Osteoblast (primary cell): ENCODE measurements at regions not wholly inside any gene's neighbourhood (a gene's known extent, or its start where the extent isn't known, plus 50 kb on each side); places are given as distances from the start of the nearest gene placed in this dataset.

ENCODE experiments used
- DNase-seq: peaks from one replicate; pipeline ENCODE4 v3.0.0; 2011; ENCODE audit warnings: low spot score, mixed read lengths; ENCODE audit not compliant: insufficient read length; ENCODE audit errors: missing footprints
- H2AFZ ChIP-seq: 2 replicates; pipeline ENCODE4 v1.6.0; 2011; ENCODE audit warnings: mild to moderate bottlenecking, low read length
- H3K27ac ChIP-seq: 2 replicates; pipeline ENCODE4 v1.5.1; 2011; ENCODE audit warnings: mild to moderate bottlenecking, low read depth, low read length, moderate library complexity
- H3K27me3 ChIP-seq: 2 replicates; pipeline ENCODE4 v1.6.0; 2012; ENCODE audit warnings: mild to moderate bottlenecking, control low read depth, inconsistent platforms, low read length, moderate library complexity; ENCODE audit not compliant: insufficient read depth
- H3K36me3 ChIP-seq: 2 replicates; pipeline ENCODE4 v1.5.1; 2011; ENCODE audit warnings: mild to moderate bottlenecking, low read length, control low read depth, moderate library complexity; ENCODE audit not compliant: insufficient read depth
- H3K4me1 ChIP-seq: 2 replicates; pipeline ENCODE4 v1.5.1; 2011; ENCODE audit warnings: mild to moderate bottlenecking, low read length, control low read depth, moderate library complexity; ENCODE audit not compliant: insufficient read depth
- H3K4me2 ChIP-seq: 2 replicates; pipeline ENCODE4 v1.6.0; 2011; ENCODE audit warnings: mild to moderate bottlenecking, low read length; ENCODE audit not compliant: insufficient read depth
- H3K4me3 ChIP-seq: fragments of 200-600 bp; sonication (generic); 3 replicates; pipeline ENCODE4 v1.5.1; 2012; ENCODE audit warnings: mild to moderate bottlenecking, low read length, inconsistent platforms; ENCODE audit not compliant: insufficient read depth
- H3K79me2 ChIP-seq: 2 replicates; pipeline ENCODE4 v1.6.0; 2012; ENCODE audit warnings: mild to moderate bottlenecking, low read length, control low read depth, inconsistent platforms; ENCODE audit not compliant: insufficient read depth
- H3K9me3 ChIP-seq: 2 replicates; pipeline ENCODE4 v1.5.1; 2011; ENCODE audit warnings: low read depth, low read length, control low read depth
- H4K20me1 ChIP-seq: 2 replicates; pipeline ENCODE4 v1.6.0; 2012; ENCODE audit warnings: mild to moderate bottlenecking, low read length, control low read depth; ENCODE audit not compliant: insufficient read depth
- TF ChIP-seq, protein P1 (sequence below): IDR thresholded peaks from 2 replicates; pipeline ENCODE4 v1.5.1; 2011; ENCODE audit warnings: mild to moderate bottlenecking, low read depth, low read length, moderate library complexity; ENCODE audit errors: extremely low read depth

DNA sequence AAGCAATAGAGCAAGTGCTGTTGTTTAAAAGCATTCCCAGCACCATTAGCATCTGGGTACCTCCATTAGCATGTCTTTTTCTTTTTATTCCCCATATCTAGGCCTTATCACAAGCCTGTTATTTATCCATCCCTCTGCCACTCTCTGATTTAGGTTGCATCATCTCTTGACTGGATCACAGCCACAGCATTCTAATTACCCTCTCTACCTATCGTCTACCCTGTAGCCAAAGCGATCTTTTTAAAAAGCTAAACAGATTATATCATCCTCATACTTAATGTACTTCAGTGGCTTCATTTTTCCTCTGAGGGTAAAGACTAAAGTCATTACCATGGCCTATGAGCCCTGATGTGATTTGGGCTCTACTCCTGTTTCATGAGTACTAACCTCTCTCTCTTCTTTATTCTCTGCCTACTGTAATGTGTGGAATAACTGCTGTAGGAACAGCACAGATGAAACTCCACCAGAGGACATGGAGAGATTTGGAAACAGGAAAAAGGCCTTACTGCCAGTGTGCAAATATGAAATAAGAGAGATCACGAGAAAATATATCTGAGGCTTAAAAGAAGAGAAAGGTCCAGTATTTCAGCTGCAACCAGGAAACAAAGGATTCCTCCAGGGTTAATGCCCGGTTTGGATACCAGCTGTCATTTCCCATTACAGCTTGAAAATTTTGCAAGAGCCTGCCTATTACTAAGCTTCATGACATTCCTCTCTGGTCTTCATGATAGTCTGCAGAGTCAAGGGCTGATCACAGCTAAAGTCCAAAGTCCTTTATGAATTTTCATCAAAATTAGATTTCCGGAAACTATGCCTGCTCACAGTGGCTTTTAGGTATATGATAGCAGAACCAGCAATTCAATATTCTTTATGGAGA, 422.5 kb upstream of the PDE3A start:
- Histone ChIP-seq H2AFZ (peak overlapping the region; percentile 44), H3K79me2 (no peaks in the 10 kb centered on the region), H3K9me3 (no peaks in the 10 kb centered on the region), H3K4me1 (peaks cover 21% of the 10 kb centered on the region), H3K4me2 (peak overlapping the region; percentile 31), H3K27ac (peak overlapping the region; percentile 63), H3K36me3 (no peaks in the 10 kb centered on the region), H3K27me3 (no peaks in the 10 kb centered on the region), H3K4me3 (no peak overlapping the region), H4K20me1 (no peaks in the 10 kb centered on the region)
- DNase-seq, result peak; percentile 71
- TF ChIP-seq, protein P1, sequence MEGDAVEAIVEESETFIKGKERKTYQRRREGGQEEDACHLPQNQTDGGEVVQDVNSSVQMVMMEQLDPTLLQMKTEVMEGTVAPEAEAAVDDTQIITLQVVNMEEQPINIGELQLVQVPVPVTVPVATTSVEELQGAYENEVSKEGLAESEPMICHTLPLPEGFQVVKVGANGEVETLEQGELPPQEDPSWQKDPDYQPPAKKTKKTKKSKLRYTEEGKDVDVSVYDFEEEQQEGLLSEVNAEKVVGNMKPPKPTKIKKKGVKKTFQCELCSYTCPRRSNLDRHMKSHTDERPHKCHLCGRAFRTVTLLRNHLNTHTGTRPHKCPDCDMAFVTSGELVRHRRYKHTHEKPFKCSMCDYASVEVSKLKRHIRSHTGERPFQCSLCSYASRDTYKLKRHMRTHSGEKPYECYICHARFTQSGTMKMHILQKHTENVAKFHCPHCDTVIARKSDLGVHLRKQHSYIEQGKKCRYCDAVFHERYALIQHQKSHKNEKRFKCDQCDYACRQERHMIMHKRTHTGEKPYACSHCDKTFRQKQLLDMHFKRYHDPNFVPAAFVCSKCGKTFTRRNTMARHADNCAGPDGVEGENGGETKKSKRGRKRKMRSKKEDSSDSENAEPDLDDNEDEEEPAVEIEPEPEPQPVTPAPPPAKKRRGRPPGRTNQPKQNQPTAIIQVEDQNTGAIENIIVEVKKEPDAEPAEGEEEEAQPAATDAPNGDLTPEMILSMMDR, result no peak

DNA sequence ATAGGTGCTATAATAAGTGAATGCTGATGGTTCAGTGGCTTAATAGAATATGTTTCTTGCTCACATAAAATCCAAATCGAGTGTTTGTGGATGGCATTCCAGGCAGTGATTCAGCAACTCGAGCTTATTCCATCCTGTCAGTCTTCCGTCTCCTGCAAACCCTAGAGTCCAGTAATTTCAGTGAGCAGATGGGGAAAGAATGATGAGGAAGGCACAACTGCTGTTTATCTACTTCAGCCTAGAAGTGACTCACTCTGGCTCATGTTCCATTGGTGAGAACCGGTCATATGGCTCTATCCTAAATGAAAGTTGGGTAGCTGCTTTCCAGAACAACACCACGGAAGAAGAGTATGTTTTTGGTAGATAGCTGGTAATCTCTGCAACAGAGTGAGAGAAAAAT, 421.8 kb upstream of the PDE3A start:
- no peak overlapping the region for H3K4me3 ChIP-seq
- H3K4me2 ChIP-seq, result peak overlapping the region; percentile 38

DNA sequence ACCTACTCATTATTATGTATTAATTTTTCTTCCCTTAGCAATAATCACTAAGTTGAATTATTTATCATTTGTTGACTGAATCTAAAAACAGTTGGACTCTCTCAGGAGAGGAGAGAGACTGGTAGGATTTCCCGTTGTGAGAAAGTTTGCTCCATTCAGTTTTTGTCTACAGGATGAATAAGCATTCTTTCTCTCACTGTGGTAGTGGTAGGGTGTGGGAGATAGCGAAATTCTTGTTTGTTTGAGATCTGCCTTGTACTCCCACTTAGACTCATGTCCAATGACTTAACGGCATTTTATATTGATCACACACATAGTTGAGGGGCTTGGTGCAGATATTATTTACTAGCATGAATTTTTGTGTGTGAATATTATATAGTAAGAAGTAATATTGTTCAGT, 421.0 kb upstream of the PDE3A start:
- no peaks in the 10 kb centered on the region for H3K79me2 ChIP-seq
- peaks cover 21% of the 10 kb centered on the region for H3K4me1 ChIP-seq
- no peaks in the 10 kb centered on the region for H3K36me3 ChIP-seq
- H3K4me3 ChIP-seq, result no peak overlapping the region
- peak overlapping the region; percentile 63 for H3K27ac ChIP-seq
- no peaks in the 10 kb centered on the region for H3K27me3 ChIP-seq
- DNase-seq, result no peak
- H3K9me3 ChIP-seq, result no peaks in the 10 kb centered on the region
- peak overlapping the region; percentile 54 for H2AFZ ChIP-seq
- TF ChIP-seq, protein P1, result no peak
- no peaks in the 10 kb centered on the region for H4K20me1 ChIP-seq
- H3K4me2 ChIP-seq, result no peak overlapping the region

More for the DNA sequence above, 421.8 kb upstream of the PDE3A start:
- TF ChIP-seq, protein P1, result no peak
- Histone ChIP-seq H3K79me2 (no peaks in the 10 kb centered on the region), H3K4me1 (peaks cover 21% of the 10 kb centered on the region), H3K9me3 (no peaks in the 10 kb centered on the region), H3K36me3 (no peaks in the 10 kb centered on the region), H3K27me3 (no peaks in the 10 kb centered on the region), H4K20me1 (no peaks in the 10 kb centered on the region), H2AFZ (no peak overlapping the region), H3K27ac (peak overlapping the region; percentile 63)
- DNase-seq, result peak; percentile 98

DNA sequence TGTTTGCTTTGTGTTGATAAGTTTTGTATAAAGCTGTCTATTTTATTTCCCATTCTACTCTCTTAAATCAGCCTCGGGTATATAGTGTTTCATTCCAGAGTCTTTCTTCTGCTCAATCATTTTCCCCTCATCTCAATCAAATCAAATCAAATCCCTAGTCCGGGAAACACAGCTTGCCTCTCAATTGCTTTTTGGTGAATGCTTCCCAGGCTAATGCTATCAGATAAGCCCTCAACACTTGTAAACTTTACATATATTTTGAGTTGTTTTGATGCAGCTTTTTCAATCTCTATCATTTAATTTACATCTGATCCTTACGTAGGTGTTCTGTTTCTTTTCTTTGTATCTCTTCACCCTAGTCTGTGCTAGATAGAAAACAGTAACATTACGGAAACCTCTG, 416.7 kb upstream of the PDE3A start:
- Histone ChIP-seq H3K4me1 (peaks cover 7% of the 10 kb centered on the region), H3K36me3 (no peaks in the 10 kb centered on the region), H3K4me3 (no peak overlapping the region), H3K4me2 (no peak overlapping the region), H4K20me1 (no peaks in the 10 kb centered on the region), H3K9me3 (no peaks in the 10 kb centered on the region), H2AFZ (peak overlapping the region; percentile 10), H3K79me2 (no peaks in the 10 kb centered on the region), H3K27ac (no peak overlapping the region), H3K27me3 (no peaks in the 10 kb centered on the region)
- TF ChIP-seq, protein P1, result no peak
- no peak for DNase-seq
